Kidney epithelial cell (primary cell): ENCODE measurements at regions not wholly inside any gene's neighbourhood (a gene's known extent, or its start where the extent isn't known, plus 50 kb on each side); places are given as distances from the start of the nearest gene placed in this dataset.

Experiments used
- DNase-seq: peaks from one replicate; pipeline ENCODE4 v3.0.0-alpha.2; 2010; ENCODE audit warnings: low read depth
- H3K27me3 ChIP-seq: 2 replicates; pipeline ENCODE4 v1.6.0; 2011; ENCODE audit warnings: low read length; ENCODE audit not compliant: control insufficient read depth, insufficient read depth
- H3K36me3 ChIP-seq: 2 replicates; pipeline ENCODE4 v1.5.1; 2011; ENCODE audit warnings: low read length; ENCODE audit not compliant: control insufficient read depth, insufficient read depth
- H3K4me3 ChIP-seq: 2 replicates; pipeline ENCODE4 v1.5.1; 2011; ENCODE audit warnings: low read depth, mild to moderate bottlenecking, control low read depth, low read length
- CTCF ChIP-seq: IDR thresholded peaks from 2 replicates; pipeline ENCODE4 v1.5.1; 2011; ENCODE audit warnings: mild to moderate bottlenecking, moderate library complexity, low read length, control low read depth, inconsistent platforms; ENCODE audit not compliant: insufficient read depth, poor library complexity, severe bottlenecking

DNA sequence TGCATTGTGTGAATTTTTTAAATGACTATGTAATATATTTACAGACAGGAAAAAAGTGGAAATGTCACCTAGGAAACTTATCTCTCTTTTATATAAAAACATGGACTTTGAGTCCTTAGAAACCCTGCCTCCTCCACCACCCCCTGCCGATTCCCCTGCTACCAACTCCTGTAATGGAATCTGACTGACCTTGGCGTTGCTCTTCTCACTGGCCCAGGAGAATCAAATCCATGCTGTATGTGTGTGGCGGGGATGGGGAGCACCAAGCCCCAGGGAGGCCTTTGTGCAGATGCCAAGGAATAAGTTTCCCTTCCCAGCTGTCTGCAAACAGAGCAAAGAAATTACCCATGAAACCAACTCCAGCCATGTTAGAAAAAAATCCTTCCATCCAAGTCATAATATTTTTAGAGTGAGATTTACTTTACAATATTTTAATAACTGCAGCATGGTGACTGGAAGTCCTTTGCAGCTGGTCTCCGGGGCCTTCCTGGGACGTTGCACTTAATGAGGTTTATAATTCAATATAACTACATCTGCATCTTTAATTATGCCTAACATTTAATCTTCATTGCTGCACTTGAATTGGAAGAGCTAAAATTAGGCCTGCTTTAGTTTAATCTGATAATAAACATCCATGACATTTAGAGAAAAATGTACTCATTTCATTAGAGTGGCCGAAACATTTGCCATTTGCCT is 111.4 kb upstream of the CACUL1 start:
- H3K36me3 ChIP-seq: no peaks in the 10 kb centered on the region
- no peak overlapping the region for H3K4me3 ChIP-seq
- no peaks in the 10 kb centered on the region for H3K27me3 ChIP-seq
- no peak for DNase-seq
- no peak for TF ChIP-seq CTCF

- Histone ChIP-seq H3K36me3 (no peaks in the 10 kb centered on the region), H3K27me3 (no peaks in the 10 kb centered on the region), H3K4me3 (no peak overlapping the region)
- TF ChIP-seq CTCF: no peak
- no peak for DNase-seq
Observed at GRCh38 chr10:118867768-118868167, 113.0 kb upstream of the CACUL1 start.

DNA sequence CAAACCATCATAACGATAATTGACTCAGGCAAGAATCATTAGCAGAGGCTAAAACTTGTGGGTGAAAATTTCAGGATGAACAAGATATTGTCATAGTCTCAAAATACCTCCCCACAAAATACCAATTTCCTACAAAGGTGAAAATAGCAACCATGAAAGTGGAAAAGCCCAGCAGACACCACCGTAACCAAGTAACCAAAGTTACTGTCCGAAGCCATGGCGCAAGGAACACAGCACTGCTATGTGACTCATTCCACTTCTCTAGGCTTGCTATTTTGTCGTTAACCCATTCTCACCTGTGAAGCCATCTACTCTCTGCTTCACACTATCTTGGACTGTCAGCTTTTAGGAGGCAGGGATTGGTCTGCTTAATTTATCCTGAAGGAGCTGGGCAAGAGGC is 113.8 kb upstream of the CACUL1 start:
- peak; percentile 25 for DNase-seq
- Histone ChIP-seq H3K36me3 (no peaks in the 10 kb centered on the region), H3K27me3 (no peaks in the 10 kb centered on the region), H3K4me3 (no peak overlapping the region)
- no peak for TF ChIP-seq CTCF

- no peak for TF ChIP-seq CTCF
- Histone ChIP-seq H3K27me3 (no peaks in the 10 kb centered on the region), H3K4me3 (no peak overlapping the region), H3K36me3 (no peaks in the 10 kb centered on the region)
- peak; percentile 83 for DNase-seq
Observed at GRCh38 chr10:118870467-118871243, 115.9 kb upstream of the CACUL1 start.

DNA sequence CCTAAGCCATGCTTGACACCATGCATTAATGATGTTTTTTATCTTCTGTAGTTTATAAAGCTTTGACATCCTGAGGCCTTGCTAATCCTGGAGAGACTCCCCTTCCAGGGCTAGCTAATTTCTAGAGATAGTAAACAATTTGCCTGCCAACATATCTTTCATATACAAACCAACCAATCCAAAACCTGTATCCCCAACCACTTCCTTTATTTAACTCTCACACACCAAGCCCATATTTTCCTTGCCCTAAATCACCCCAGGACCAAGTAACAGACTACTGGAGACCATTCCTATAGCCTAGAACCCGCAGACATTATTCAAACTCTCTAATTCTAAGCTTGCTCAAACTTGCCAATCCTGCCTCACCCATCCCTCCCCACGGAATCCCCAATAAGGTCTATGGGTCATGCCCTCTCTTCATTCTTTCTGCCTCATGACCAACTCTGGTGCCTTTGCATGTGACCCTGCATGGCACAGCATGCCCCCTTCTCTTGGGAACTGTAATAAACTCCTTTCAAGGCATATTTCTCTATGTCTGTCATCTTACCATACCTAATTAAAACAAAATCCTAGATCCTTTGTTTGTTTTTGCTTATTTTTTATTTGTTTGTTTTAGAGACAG is 116.6 kb upstream of the CACUL1 start:
- Histone ChIP-seq H3K4me3 (no peak overlapping the region), H3K36me3 (no peaks in the 10 kb centered on the region), H3K27me3 (no peaks in the 10 kb centered on the region)
- no peak for DNase-seq
- no peak for TF ChIP-seq CTCF
